Smooth muscle cell (in vitro differentiated cells): ENCODE measurements at regions not wholly inside any gene's neighbourhood (a gene's known extent, or its start where the extent isn't known, plus 50 kb on each side); places are given as distances from the start of the nearest gene placed in this dataset.

ENCODE experiments used
- DNase-seq: peaks from one replicate; lab custom pipeline; 2025; ENCODE audit not compliant: unreplicated experiment; lab: John Stamatoyannopoulos, UW
- H2AFZ ChIP-seq: fragments of 200-600 bp; sonication (generic); 2 replicates; pipeline ENCODE4 v1.6.0; 2016; ENCODE audit warnings: antibody characterized with exemption, low read depth, mild to moderate bottlenecking
- H3F3A ChIP-seq: fragments of 200-600 bp; sonication (generic); 2 replicates; pipeline ENCODE4 v1.6.0; 2017; ENCODE audit warnings: antibody characterized with exemption, low read depth
- H3K27ac ChIP-seq: fragments of 200-600 bp; sonication (generic); 2 replicates; pipeline ENCODE4 v1.5.1; 2016; ENCODE audit warnings: low read depth, mild to moderate bottlenecking
- H3K27me3 ChIP-seq: fragments of 200-600 bp; sonication (generic); 2 replicates; pipeline ENCODE4 v1.6.1; 2016; ENCODE audit warnings: low read depth, mild to moderate bottlenecking
- H3K36me3 ChIP-seq: fragments of 200-600 bp; sonication (generic); 2 replicates; pipeline ENCODE4 v1.5.1; 2016; ENCODE audit warnings: low read depth
- H3K4me1 ChIP-seq: fragments of 200-600 bp; sonication (generic); 2 replicates; pipeline ENCODE4 v1.5.1; 2016; ENCODE audit warnings: low read depth
- H3K4me2 ChIP-seq: fragments of 200-600 bp; sonication (generic); 2 replicates; pipeline ENCODE4 v1.6.0; 2016; ENCODE audit warnings: mild to moderate bottlenecking
- H3K4me3 ChIP-seq: fragments of 200-600 bp; sonication (generic); 2 replicates; pipeline ENCODE4 v1.5.1; 2016; ENCODE audit warnings: mild to moderate bottlenecking
- H3K79me2 ChIP-seq: fragments of 200-600 bp; sonication (generic); 2 replicates; pipeline ENCODE4 v1.6.0; 2016; ENCODE audit warnings: low read depth, mild to moderate bottlenecking
- H3K9ac ChIP-seq: fragments of 200-600 bp; sonication (generic); 2 replicates; pipeline ENCODE4 v1.6.0; 2016; ENCODE audit warnings: low read depth
- H3K9me3 ChIP-seq: fragments of 200-600 bp; sonication (generic); replicated peaks from 2 replicates; pipeline ENCODE4 v1.5.1; 2016; ENCODE audit warnings: low read depth
- H4K20me1 ChIP-seq: fragments of 200-600 bp; sonication (generic); 2 replicates; pipeline ENCODE4 v1.6.0; 2016; ENCODE audit warnings: low read depth
- CTCF ChIP-seq: fragments of 200-600 bp; sonication (generic); IDR thresholded peaks from 2 replicates; pipeline ENCODE4 v1.5.1; 2017; ENCODE audit warnings: borderline replicate concordance, mild to moderate bottlenecking, antibody characterized with exemption; ENCODE audit not compliant: insufficient read depth, poor library complexity, severe bottlenecking
- WGBS: methylation state at CpG from one replicate; pipeline ENCODE4 v1.1.7; 2016; ENCODE audit warnings: low lambda C conversion rate; 5-methylcytosine and 5-hydroxymethylcytosine counted together

- Histone ChIP-seq H3K9me3 (no peaks in the 10 kb centered on the region), H3K27me3 (no peaks in the 10 kb centered on the region), H3K27ac (no peak overlapping the region), H2AFZ (no peak overlapping the region), H3K4me2 (no peak overlapping the region), H3K4me1 (no peaks in the 10 kb centered on the region), H3K4me3 (no peak overlapping the region), H3K9ac (no peak overlapping the region), H4K20me1 (no peaks in the 10 kb centered on the region), H3K79me2 (no peaks in the 10 kb centered on the region), H3K36me3 (no peaks in the 10 kb centered on the region), H3F3A (no peaks in the 10 kb centered on the region)
- no peak for DNase-seq
- no peak for TF ChIP-seq CTCF
- 89% methylated on average over 1 of the region's 1 CpG for WGBS
Measured at GRCh38 chr2:180111901-180112300, 104.8 kb upstream of the CWC22 start.

- Histone ChIP-seq H3K9ac (no peak overlapping the region), H2AFZ (no peak overlapping the region), H4K20me1 (no peaks in the 10 kb centered on the region), H3K9me3 (no peaks in the 10 kb centered on the region), H3K27ac (no peak overlapping the region), H3K4me1 (no peaks in the 10 kb centered on the region), H3K27me3 (no peaks in the 10 kb centered on the region), H3K79me2 (no peaks in the 10 kb centered on the region), H3F3A (no peaks in the 10 kb centered on the region), H3K4me3 (no peak overlapping the region), H3K4me2 (no peak overlapping the region), H3K36me3 (no peaks in the 10 kb centered on the region)
- WGBS: 95% methylated on average over 6 of the region's 6 CpGs
- DNase-seq: no peak
- no peak for TF ChIP-seq CTCF
Measured at GRCh38 chr2:180110469-180110868, 103.4 kb upstream of the CWC22 start.

- H3K79me2 ChIP-seq: no peaks in the 10 kb centered on the region
- DNase-seq: no peak
Measured at GRCh38 chr2:180101846-180102245, 94.7 kb upstream of the CWC22 start.

More at GRCh38 chr2:180101846-180102245, 94.7 kb upstream of the CWC22 start:
- H3K4me1 ChIP-seq: no peaks in the 10 kb centered on the region
- H4K20me1 ChIP-seq: no peaks in the 10 kb centered on the region
- no peak overlapping the region for H2AFZ ChIP-seq
- no peak overlapping the region for H3K27ac ChIP-seq
- no peaks in the 10 kb centered on the region for H3K9me3 ChIP-seq
- no peaks in the 10 kb centered on the region for H3F3A ChIP-seq
- 80% methylated on average over 1 of the region's 1 CpG for WGBS
- no peaks in the 10 kb centered on the region for H3K36me3 ChIP-seq
- H3K27me3 ChIP-seq: no peaks in the 10 kb centered on the region
- H3K9ac ChIP-seq: no peak overlapping the region
- no peak overlapping the region for H3K4me3 ChIP-seq
- no peak overlapping the region for H3K4me2 ChIP-seq
- no peak for TF ChIP-seq CTCF
